WTC11 (cell line): ENCODE measurements at regions not wholly inside any gene's neighbourhood (a gene's known extent, or its start where the extent isn't known, plus 50 kb on each side); places are given as distances from the start of the nearest gene placed in this dataset.
A peak's percentile ranks its signal among the peaks of the same experiment; 100 is the strongest.

Experiments used
- ATAC-seq: fragments of 200-7000 bp; cut with Tn5 transposase; 2 replicates; pipeline ENCODE4 v1.10.0; 2021; ENCODE audit warnings: mild to moderate bottlenecking, moderate library complexity
- CTCF ChIA-PET: fragments of 300-600 bp; sonication (Branson Sonifier 250); formaldehyde crosslinking; loops from one replicate; lab custom pipeline; 2021; ENCODE audit warnings: antibody characterized with exemption; lab: Charles Lee
- POLR2A ChIA-PET: fragments of 350-600 bp; sonication (Branson Sonifier 250); formaldehyde crosslinking; loops from one replicate; lab custom pipeline; 2021; ENCODE audit warnings: antibody characterized with exemption; lab: Charles Lee
- DNase-seq: peaks from one replicate; pipeline ENCODE4 v3.0.0; 2021; ENCODE audit warnings: low spot score
- H3K27ac Mint-ChIP-seq: 2 replicates; pipeline ENCODE4 v1.8.0; 2021; ENCODE audit warnings: mixed read lengths
- H3K27me3 Mint-ChIP-seq: 2 replicates; pipeline ENCODE4 v1.8.0; 2021; ENCODE audit warnings: low read depth, mild to moderate bottlenecking, moderate library complexity, mixed read lengths
- H3K36me3 Mint-ChIP-seq: 2 replicates; pipeline ENCODE4 v1.8.0; 2021; ENCODE audit warnings: mixed read lengths
- H3K4me1 Mint-ChIP-seq: 2 replicates; pipeline ENCODE4 v1.8.0; 2022; ENCODE audit warnings: mixed read lengths
- H3K4me3 Mint-ChIP-seq: 2 replicates; pipeline ENCODE4 v1.8.0; 2021; ENCODE audit warnings: mild to moderate bottlenecking, moderate library complexity, mixed read lengths
- H3K9me3 Mint-ChIP-seq: 2 replicates; pipeline ENCODE4 v1.8.0; 2021; ENCODE audit warnings: mixed read lengths
- CREM ChIP-seq: sonication (generic); formaldehyde crosslinking; IDR thresholded peaks from 2 replicates; pipeline ENCODE4 v1.8.1; 2022; ENCODE audit warnings: mild to moderate bottlenecking, missing genetic modification reagents, moderate library complexity
- HMGA2 ChIP-seq: fragments of 250-450 bp; sonication (Bioruptor Pico); IDR thresholded peaks from 2 replicates; pipeline ENCODE4 v1.4.0; 2021; ENCODE audit warnings: mild to moderate bottlenecking, moderate library complexity
- IRF2 ChIP-seq: sonication (generic); formaldehyde crosslinking; IDR thresholded peaks from 2 replicates; pipeline ENCODE4 v1.8.0; 2022; ENCODE audit warnings: low read depth, missing genetic modification reagents, borderline replicate concordance
- KAT7 ChIP-seq: sonication (generic); formaldehyde crosslinking; IDR thresholded peaks from 2 replicates; pipeline ENCODE4 v1.8.1; 2023; ENCODE audit warnings: missing genetic modification reagents, mild to moderate bottlenecking, borderline replicate concordance
- MXD4 ChIP-seq: fragments of 250-450 bp; sonication (Bioruptor Pico); IDR thresholded peaks from 2 replicates; pipeline ENCODE4 v1.8.0; 2021; ENCODE audit warnings: mild to moderate bottlenecking, moderate library complexity, borderline replicate concordance
- MYBL2 ChIP-seq: sonication (generic); formaldehyde crosslinking; IDR thresholded peaks from 2 replicates; pipeline ENCODE4 v1.8.1; 2023; ENCODE audit warnings: mild to moderate bottlenecking, moderate library complexity, missing genetic modification reagents
- RORB ChIP-seq: fragments of 250-450 bp; sonication (Bioruptor Pico); IDR thresholded peaks from 2 replicates; pipeline ENCODE4 v1.9.0; 2021; ENCODE audit warnings: mild to moderate bottlenecking
- SP1 ChIP-seq: sonication (generic); formaldehyde crosslinking; conservative IDR thresholded peaks from 2 replicates; pipeline ENCODE4 v1.8.1; 2022; ENCODE audit warnings: missing genetic modification reagents
- TEAD1 ChIP-seq: sonication (generic); formaldehyde crosslinking; IDR thresholded peaks from 2 replicates; pipeline ENCODE4 v1.8.0; 2022; ENCODE audit warnings: mild to moderate bottlenecking, missing genetic modification reagents
- ZNF416 ChIP-seq: fragments of 250-450 bp; sonication (Bioruptor Pico); IDR thresholded peaks from 2 replicates; pipeline ENCODE4 v1.9.0; 2021; ENCODE audit warnings: mild to moderate bottlenecking, inconsistent platforms
- TF ChIP-seq, protein P1 (sequence below): fragments of 200-600 bp; IDR thresholded peaks from 2 replicates; pipeline ENCODE4 v1.8.0; 2022; ENCODE audit warnings: antibody characterized with exemption
- TF ChIP-seq, protein P2 (sequence below): fragments of 250-450 bp; sonication (Bioruptor Pico); IDR thresholded peaks from 2 replicates; pipeline ENCODE4 v1.9.0; 2021; ENCODE audit warnings: mild to moderate bottlenecking
- TF ChIP-seq, protein P3 (sequence below): fragments of 250-450 bp; sonication (Bioruptor Pico); IDR thresholded peaks from 2 replicates; pipeline ENCODE4 v1.9.0; 2021; ENCODE audit warnings: mild to moderate bottlenecking, borderline replicate concordance
- TF ChIP-seq, protein P4 (sequence below): sonication (generic); formaldehyde crosslinking; IDR thresholded peaks from 2 replicates; pipeline ENCODE4 v1.8.1; 2023; ENCODE audit warnings: mild to moderate bottlenecking, missing genetic modification reagents
- TF ChIP-seq, protein P5 (sequence below): fragments of 250-450 bp; sonication (Bioruptor Pico); IDR thresholded peaks from 2 replicates; pipeline ENCODE4 v1.8.0; 2021; ENCODE audit warnings: mild to moderate bottlenecking

DNA sequence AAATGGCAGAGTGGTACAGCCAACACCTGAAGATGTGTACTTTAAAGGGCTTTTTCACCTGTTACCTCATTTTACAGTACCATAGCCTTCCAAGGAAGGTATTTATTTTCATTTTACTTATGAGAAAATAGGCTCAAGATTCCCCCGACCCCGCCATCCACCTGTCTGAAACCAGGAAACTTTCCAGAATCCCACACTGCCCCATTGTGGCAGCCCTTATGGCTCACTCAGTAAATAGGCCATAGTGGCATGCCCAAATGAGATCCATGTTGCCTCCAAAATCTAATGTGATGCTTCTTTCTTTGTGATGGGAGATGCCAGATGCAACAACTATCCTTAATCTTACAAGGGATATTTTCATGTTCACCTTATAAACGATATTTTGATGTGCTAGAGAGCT, 97.8 kb downstream of the EBNA1BP2 start:
- 0 out of 2 replicates have a peak, but pooled peaks cover 3% of the 10 kb centered on the region for H3K9me3 Mint-ChIP-seq
- TF ChIP-seq IRF2: no peak
- CTCF ChIA-PET: interaction anchor here (0.6 to 8.8 kb wide), 100 partner anchors 8 to 576 kb away, joined by 3 to 409 read pairs (median 5); partner anchors contain the start of genes C1orf50, CFAP57, CLDN19 and EBNA1BP2
- H3K4me1 Mint-ChIP-seq: peaks cover 44% of the 10 kb centered on the region
- ATAC-seq: peak; percentile 43
- no peak overlapping the region for H3K4me3 Mint-ChIP-seq
- no peaks in the 10 kb centered on the region for H3K36me3 Mint-ChIP-seq
- POLR2A ChIA-PET: interaction anchor here (0.6 to 3.5 kb wide), 6 partner anchors 115 to 197 kb away, joined by 3 to 17 read pairs (median 4); no protein-coding TSS in a partner anchor
- no peaks in the 10 kb centered on the region for H3K27me3 Mint-ChIP-seq
- H3K27ac Mint-ChIP-seq: no peak overlapping the region
- DNase-seq: no peak

DNA sequence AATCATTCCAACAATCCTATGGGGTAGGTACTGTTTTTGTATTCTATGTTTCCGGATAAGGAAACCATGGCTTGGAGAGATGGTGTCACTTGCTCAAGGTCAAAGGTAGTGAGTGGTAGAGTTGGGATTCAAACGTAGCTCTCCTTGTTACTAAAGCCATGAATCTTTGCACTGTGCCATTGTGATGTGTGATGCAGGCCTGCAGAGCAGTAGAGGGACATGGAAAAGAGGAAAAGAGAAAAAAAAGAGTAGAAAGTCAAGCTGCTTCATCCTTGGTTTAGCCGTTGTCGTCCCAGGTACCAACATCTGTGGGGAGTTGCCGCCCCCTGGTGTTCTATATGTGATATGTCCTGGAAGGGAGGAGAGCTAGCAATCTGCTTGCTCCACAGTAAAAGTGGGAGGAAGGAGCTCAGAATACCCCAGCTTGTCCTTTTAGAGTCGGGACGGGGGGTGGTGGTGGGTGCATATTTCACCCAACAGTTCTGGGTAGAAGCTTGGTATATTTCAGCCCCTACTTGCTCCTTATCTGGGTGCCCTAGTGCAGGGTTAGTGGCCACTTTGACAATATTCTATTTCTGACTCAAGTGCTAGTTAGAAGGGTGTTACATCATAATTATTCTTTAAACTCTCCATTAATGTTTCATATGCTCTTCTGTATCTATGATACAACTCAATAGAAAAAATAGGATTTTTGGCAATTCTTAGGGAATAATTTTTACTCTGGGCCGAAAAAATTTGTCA, 98.4 kb downstream of the EBNA1BP2 start:
- ATAC-seq: peak; percentile 73
- peaks cover 50% of the 10 kb centered on the region for H3K4me1 Mint-ChIP-seq
- H3K27me3 Mint-ChIP-seq: peaks cover 4% of the 10 kb centered on the region
- CTCF ChIA-PET: interaction anchor here (0.6 to 8.8 kb wide), 102 partner anchors 8 to 577 kb away, joined by 3 to 409 read pairs (median 5); partner anchors contain the start of genes C1orf50, CFAP57, CLDN19 and EBNA1BP2
- TF ChIP-seq TEAD1 (0 out of 2 replicates have a peak, but pooled peaks have one; percentile 13), CREM (CRISPR knock-in tag) (no peak), SP1 (CRISPR knock-in tag) (no peak)
- TF ChIP-seq, protein P1, sequence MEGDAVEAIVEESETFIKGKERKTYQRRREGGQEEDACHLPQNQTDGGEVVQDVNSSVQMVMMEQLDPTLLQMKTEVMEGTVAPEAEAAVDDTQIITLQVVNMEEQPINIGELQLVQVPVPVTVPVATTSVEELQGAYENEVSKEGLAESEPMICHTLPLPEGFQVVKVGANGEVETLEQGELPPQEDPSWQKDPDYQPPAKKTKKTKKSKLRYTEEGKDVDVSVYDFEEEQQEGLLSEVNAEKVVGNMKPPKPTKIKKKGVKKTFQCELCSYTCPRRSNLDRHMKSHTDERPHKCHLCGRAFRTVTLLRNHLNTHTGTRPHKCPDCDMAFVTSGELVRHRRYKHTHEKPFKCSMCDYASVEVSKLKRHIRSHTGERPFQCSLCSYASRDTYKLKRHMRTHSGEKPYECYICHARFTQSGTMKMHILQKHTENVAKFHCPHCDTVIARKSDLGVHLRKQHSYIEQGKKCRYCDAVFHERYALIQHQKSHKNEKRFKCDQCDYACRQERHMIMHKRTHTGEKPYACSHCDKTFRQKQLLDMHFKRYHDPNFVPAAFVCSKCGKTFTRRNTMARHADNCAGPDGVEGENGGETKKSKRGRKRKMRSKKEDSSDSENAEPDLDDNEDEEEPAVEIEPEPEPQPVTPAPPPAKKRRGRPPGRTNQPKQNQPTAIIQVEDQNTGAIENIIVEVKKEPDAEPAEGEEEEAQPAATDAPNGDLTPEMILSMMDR: peak; percentile 96
- TF ChIP-seq, protein P2, sequence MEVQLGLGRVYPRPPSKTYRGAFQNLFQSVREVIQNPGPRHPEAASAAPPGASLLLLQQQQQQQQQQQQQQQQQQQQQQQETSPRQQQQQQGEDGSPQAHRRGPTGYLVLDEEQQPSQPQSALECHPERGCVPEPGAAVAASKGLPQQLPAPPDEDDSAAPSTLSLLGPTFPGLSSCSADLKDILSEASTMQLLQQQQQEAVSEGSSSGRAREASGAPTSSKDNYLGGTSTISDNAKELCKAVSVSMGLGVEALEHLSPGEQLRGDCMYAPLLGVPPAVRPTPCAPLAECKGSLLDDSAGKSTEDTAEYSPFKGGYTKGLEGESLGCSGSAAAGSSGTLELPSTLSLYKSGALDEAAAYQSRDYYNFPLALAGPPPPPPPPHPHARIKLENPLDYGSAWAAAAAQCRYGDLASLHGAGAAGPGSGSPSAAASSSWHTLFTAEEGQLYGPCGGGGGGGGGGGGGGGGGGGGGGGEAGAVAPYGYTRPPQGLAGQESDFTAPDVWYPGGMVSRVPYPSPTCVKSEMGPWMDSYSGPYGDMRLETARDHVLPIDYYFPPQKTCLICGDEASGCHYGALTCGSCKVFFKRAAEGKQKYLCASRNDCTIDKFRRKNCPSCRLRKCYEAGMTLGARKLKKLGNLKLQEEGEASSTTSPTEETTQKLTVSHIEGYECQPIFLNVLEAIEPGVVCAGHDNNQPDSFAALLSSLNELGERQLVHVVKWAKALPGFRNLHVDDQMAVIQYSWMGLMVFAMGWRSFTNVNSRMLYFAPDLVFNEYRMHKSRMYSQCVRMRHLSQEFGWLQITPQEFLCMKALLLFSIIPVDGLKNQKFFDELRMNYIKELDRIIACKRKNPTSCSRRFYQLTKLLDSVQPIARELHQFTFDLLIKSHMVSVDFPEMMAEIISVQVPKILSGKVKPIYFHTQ: no peak
- TF ChIP-seq, all 79 proteins: peak for 2
- Mint-ChIP-seq H3K9me3 (0 out of 2 replicates have a peak, but pooled peaks cover 3% of the 10 kb centered on the region), H3K4me3 (no peak overlapping the region), H3K36me3 (no peaks in the 10 kb centered on the region), H3K27ac (peak overlapping the region; percentile 92; the same call in 1 of the 2 replicates)
- peak; percentile 79 for DNase-seq
- POLR2A ChIA-PET: interaction anchor here (0.6 to 3.5 kb wide), 7 partner anchors 114 to 196 kb away, joined by 3 to 17 read pairs (median 4); no protein-coding TSS in a partner anchor

DNA sequence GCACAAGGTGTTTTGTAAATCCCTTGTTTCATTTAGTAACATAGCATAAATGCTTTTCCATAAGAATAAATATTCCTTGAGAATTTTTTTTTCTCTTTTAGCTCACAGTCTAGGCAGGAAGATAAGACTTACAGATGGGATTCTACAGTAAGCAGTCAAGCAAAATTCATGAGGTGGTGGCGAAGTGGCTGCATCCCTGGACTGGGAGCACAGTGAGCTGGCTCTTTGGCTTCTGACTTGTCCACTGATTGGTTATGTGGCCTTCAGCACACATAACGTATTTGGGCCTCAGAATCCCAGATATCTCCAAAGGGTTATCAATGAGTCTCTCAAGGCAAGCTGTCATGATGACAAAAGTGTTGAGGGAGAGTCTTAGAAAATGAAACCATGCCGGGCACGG, 99.8 kb downstream of the EBNA1BP2 start:
- no peak overlapping the region for H3K4me3 Mint-ChIP-seq
- peaks cover 55% of the 10 kb centered on the region for H3K4me1 Mint-ChIP-seq
- no peak for DNase-seq
- ATAC-seq: no peak
- no peaks in the 10 kb centered on the region for H3K36me3 Mint-ChIP-seq
- no peak overlapping the region; the same call in 1 of the 2 replicates for H3K27ac Mint-ChIP-seq
- H3K27me3 Mint-ChIP-seq: peaks cover 8% of the 10 kb centered on the region
- ChIA-PET CTCF (interaction anchor here (1.7 to 8.8 kb wide), 14 partner anchors 11 to 342 kb away, joined by 5 to 409 read pairs (median 14); partner anchors contain the start of genes CLDN19 and ZNF691), POLR2A (interaction anchor here (0.7 to 3.5 kb wide), 3 partner anchors 108 to 159 kb away, joined by 3 to 17 read pairs (median 9); no protein-coding TSS in a partner anchor)
- H3K9me3 Mint-ChIP-seq: 0 out of 2 replicates have a peak, but pooled peaks cover 3% of the 10 kb centered on the region
- TF ChIP-seq MYBL2 (CRISPR knock-in tag) (no peak), ZNF416 (CRISPR knock-in tag) (no peak), KAT7 (CRISPR knock-in tag) (no peak), MXD4 (CRISPR knock-in tag) (no peak), RORB (no peak), HMGA2 (no peak)
- TF ChIP-seq, protein P3, sequence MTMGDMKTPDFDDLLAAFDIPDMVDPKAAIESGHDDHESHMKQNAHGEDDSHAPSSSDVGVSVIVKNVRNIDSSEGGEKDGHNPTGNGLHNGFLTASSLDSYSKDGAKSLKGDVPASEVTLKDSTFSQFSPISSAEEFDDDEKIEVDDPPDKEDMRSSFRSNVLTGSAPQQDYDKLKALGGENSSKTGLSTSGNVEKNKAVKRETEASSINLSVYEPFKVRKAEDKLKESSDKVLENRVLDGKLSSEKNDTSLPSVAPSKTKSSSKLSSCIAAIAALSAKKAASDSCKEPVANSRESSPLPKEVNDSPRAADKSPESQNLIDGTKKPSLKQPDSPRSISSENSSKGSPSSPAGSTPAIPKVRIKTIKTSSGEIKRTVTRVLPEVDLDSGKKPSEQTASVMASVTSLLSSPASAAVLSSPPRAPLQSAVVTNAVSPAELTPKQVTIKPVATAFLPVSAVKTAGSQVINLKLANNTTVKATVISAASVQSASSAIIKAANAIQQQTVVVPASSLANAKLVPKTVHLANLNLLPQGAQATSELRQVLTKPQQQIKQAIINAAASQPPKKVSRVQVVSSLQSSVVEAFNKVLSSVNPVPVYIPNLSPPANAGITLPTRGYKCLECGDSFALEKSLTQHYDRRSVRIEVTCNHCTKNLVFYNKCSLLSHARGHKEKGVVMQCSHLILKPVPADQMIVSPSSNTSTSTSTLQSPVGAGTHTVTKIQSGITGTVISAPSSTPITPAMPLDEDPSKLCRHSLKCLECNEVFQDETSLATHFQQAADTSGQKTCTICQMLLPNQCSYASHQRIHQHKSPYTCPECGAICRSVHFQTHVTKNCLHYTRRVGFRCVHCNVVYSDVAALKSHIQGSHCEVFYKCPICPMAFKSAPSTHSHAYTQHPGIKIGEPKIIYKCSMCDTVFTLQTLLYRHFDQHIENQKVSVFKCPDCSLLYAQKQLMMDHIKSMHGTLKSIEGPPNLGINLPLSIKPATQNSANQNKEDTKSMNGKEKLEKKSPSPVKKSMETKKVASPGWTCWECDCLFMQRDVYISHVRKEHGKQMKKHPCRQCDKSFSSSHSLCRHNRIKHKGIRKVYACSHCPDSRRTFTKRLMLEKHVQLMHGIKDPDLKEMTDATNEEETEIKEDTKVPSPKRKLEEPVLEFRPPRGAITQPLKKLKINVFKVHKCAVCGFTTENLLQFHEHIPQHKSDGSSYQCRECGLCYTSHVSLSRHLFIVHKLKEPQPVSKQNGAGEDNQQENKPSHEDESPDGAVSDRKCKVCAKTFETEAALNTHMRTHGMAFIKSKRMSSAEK (CRISPR knock-in tag): no peak
- TF ChIP-seq, protein P4, sequence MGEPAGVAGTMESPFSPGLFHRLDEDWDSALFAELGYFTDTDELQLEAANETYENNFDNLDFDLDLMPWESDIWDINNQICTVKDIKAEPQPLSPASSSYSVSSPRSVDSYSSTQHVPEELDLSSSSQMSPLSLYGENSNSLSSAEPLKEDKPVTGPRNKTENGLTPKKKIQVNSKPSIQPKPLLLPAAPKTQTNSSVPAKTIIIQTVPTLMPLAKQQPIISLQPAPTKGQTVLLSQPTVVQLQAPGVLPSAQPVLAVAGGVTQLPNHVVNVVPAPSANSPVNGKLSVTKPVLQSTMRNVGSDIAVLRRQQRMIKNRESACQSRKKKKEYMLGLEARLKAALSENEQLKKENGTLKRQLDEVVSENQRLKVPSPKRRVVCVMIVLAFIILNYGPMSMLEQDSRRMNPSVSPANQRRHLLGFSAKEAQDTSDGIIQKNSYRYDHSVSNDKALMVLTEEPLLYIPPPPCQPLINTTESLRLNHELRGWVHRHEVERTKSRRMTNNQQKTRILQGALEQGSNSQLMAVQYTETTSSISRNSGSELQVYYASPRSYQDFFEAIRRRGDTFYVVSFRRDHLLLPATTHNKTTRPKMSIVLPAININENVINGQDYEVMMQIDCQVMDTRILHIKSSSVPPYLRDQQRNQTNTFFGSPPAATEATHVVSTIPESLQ (CRISPR knock-in tag): no peak
- TF ChIP-seq, protein P5, sequence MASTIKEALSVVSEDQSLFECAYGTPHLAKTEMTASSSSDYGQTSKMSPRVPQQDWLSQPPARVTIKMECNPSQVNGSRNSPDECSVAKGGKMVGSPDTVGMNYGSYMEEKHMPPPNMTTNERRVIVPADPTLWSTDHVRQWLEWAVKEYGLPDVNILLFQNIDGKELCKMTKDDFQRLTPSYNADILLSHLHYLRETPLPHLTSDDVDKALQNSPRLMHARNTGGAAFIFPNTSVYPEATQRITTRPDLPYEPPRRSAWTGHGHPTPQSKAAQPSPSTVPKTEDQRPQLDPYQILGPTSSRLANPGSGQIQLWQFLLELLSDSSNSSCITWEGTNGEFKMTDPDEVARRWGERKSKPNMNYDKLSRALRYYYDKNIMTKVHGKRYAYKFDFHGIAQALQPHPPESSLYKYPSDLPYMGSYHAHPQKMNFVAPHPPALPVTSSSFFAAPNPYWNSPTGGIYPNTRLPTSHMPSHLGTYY (CRISPR knock-in tag): no peak
- TF ChIP-seq, protein P1: no peak
